GM12865 (cell line): ENCODE measurements at regions not wholly inside any gene's neighbourhood (a gene's known extent, or its start where the extent isn't known, plus 50 kb on each side); places are given as distances from the start of the nearest gene placed in this dataset.

Experiments used
- DNase-seq: peaks from one replicate; pipeline ENCODE4 v3.0.0; 2010; ENCODE audit warnings: low read depth
- H3K4me3 ChIP-seq: 2 replicates; pipeline ENCODE4 v1.5.1; 2011; ENCODE audit warnings: mild to moderate bottlenecking, low read depth, low read length, control low read depth
- TF ChIP-seq, protein P1 (sequence below): IDR thresholded peaks from 2 replicates; pipeline ENCODE4 v1.5.1; 2011; ENCODE audit warnings: low read length, control low read depth, low read depth, inconsistent platforms; ENCODE audit not compliant: insufficient read depth; ENCODE audit errors: missing control alignments

DNA sequence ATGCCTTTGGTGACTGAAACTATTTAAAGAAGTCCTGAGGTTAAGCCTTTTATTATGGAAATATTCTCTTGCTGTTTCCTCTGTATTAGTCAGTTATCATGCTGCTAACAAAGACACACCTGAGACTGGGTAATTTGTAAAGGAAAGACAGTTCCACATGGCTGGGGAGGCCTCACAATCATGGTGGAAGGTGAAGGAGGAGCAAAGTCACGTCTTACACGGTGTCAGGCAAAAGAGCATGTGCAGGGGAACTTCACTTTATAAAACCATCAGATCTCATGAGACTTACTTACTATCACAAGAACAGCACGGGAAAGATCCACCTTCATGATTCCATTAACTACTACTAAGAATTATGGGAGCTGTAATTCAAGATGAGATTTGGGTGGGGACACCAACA, 121.2 kb upstream of the GPR26 start:
- TF ChIP-seq, protein P1, sequence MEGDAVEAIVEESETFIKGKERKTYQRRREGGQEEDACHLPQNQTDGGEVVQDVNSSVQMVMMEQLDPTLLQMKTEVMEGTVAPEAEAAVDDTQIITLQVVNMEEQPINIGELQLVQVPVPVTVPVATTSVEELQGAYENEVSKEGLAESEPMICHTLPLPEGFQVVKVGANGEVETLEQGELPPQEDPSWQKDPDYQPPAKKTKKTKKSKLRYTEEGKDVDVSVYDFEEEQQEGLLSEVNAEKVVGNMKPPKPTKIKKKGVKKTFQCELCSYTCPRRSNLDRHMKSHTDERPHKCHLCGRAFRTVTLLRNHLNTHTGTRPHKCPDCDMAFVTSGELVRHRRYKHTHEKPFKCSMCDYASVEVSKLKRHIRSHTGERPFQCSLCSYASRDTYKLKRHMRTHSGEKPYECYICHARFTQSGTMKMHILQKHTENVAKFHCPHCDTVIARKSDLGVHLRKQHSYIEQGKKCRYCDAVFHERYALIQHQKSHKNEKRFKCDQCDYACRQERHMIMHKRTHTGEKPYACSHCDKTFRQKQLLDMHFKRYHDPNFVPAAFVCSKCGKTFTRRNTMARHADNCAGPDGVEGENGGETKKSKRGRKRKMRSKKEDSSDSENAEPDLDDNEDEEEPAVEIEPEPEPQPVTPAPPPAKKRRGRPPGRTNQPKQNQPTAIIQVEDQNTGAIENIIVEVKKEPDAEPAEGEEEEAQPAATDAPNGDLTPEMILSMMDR: no peak
- DNase-seq: no peak
- no peak overlapping the region for H3K4me3 ChIP-seq

DNA sequence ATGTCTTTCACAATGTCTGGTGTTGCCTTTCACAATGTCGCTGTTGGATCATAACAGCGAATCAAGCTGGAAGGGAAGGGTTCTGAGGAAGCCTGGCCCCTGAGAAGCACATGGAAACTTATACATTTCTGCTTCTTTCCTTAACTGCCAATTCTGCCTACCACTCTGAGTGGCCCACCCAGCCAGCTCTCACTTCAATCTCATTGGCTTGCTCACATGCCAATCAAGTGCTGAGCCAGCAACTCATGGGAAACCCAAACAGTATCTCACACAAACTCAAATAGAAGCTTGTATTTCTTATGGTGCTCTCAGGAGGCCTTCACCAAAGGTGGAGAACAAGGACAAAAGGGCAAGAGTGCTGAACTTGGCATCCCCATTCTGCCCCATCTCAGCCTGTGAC, 117.4 kb upstream of the GPR26 start:
- no peak overlapping the region for H3K4me3 ChIP-seq
- TF ChIP-seq, protein P1: no peak
- DNase-seq: peak; percentile 65

DNA sequence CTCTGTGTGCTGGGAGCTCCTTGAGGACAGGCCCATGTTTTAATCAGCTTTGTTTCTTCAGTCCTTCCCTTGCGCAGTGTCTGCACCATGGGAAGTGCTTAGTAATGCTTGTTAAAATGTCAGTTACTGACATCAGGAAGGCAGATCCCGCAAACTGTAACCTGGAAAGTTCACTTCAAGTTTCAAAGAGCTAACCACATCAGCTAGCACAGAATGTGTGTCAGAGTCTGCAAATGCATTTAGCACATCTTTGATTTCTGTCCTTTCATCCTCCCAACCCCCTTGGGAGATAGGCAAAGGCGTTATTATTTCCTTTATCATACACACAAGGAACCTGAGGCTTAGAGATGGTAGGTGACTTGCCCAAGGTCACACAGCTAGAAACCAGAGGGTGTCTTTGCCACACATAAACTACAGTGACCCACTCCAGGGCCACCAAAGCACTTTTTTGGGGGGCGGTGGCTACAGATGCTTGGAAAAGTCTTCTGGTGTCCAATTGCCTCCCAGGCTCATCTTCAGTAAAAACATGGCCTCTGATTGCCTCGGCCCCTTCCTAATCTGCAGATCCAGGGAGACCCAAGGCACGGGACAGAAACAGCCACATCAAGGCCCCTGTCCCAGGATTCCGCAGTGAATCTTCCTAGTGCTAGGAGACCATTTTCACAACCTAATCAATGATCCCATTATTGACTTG, 116.2 kb upstream of the GPR26 start:
- TF ChIP-seq, protein P1: no peak
- no peak overlapping the region for H3K4me3 ChIP-seq
- DNase-seq: peak; percentile 36

DNA sequence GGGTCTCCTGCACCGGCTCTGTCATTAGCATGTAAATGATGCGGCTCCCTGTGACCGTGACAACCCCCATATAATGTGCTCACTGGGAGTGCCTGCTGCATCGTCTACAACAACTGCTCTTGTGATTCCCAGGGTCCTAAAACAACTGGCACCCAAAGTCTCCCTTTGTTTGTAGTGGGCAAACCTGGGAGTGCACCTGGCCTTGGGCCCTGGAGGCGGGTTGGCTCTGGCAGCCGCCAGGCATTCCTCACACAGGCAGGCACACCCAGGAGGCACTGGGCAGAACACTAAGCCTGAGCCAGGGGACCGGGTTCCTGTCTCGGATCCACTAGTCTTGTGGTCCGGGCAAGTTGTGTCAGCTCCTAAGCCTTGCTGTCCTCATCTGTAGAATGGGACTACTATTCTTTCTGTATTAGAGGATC, 115.5 kb upstream of the GPR26 start:
- no peak for DNase-seq
- TF ChIP-seq, protein P1: no peak
- H3K4me3 ChIP-seq: no peak overlapping the region

DNA sequence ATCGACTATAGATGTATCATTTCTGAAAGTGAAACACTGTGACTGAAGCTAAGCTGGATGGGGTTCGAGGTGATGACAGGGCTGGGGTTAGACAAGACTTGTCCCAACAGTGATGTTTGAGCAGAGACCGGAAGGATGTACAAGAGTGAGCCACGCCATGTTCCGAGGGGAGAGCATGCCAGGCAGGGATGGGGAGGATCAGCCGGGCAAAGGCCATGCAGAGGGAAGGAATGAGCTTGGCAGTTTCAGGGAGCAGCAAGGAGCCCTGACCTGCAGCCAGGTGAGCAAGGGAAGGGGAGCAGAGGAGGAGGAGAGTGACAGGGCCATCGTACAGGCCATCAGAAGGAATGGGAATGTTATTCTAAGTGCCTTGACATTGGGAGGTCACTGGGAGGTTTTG, 114.9 kb upstream of the GPR26 start:
- TF ChIP-seq, protein P1: no peak
- no peak overlapping the region for H3K4me3 ChIP-seq
- no peak for DNase-seq

DNA sequence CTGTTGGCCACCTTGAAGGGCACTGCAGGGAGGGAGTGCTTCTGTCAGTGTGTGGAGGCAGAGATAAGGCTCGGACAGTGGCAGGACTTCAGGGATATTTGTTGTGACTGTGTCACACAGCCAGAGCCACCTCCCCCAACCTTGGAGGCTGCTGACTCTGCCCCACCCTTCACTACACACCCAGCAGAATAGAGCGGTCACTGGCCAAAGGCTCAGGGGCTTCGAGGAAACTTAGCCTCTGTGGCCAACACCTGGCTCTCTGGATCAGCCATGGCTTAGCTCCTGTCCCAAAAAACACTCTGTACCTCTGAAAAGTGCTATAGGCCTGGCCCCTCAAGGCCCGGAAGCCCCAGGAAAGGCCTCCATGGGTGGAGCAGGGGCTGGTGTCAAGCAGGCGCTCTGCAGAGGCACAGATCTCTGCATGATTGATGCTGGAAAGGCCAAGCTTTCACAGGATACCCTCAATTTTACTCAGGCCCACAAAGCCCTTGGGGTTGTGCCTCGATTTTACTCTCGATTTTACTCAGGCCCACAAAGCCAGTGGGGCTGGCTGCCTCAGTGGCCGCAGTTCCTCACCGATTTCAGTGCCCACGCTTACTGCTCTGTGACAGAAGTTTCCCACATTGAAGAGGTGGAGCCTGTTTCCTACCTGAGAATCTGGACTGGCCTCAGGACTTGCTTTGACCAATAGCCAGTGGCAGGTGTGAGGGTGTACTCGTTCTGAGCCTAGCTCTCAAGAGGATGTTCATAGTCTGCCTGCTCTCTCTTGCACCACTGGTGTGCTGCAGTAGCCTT, 113.2 kb upstream of the GPR26 start:
- peak overlapping the region; percentile 49 for H3K4me3 ChIP-seq
- TF ChIP-seq, protein P1: no peak

More for the DNA sequence above, 113.2 kb upstream of the GPR26 start:
- DNase-seq: peak; percentile 96
